CMK (cell line): ENCODE measurements at regions not wholly inside any gene's neighbourhood (a gene's known extent, or its start where the extent isn't known, plus 50 kb on each side); places are given as distances from the start of the nearest gene placed in this dataset.

Source experiments
- DNase-seq: peaks from one replicate; pipeline ENCODE4 v3.0.0-alpha.2; 2010; ENCODE audit warnings: low read depth

DNA sequence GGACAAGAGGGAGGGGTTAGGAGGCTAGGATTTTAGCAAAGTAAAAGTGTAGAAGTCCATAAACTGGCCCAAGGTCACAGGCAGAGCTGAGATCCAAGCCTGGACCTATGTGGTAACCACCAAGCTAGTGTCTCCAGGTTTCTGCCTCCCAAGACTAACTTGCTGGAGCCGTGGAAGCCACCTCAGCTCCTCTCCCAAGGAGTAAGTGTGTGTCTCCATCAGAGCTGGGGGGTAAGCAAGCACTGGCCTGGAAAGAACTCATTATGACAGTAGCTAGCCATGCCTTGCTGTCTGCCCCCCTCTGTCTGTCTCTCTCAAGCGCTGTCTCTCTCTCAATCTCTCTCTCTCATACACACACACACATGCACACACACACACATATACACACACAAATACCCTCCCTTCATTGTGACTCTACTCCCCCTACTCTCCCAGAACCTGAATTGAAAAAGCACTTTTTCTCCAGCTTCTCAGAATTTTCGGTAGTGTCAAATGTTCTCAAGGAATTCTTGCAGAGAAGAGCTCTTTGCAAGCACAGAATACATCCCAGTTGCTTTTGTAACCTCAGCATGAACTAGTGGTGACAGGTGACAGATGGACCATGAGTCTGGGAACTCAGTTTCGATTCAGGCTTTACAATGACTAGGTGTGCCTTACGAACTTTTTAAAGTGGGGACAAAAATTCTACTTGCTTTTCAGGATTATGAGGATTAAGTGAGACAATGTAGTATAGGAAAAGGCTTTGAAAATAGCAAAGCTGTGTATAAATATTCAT, 238.0 kb upstream of the FGGY start:
- no peak for DNase-seq

DNA sequence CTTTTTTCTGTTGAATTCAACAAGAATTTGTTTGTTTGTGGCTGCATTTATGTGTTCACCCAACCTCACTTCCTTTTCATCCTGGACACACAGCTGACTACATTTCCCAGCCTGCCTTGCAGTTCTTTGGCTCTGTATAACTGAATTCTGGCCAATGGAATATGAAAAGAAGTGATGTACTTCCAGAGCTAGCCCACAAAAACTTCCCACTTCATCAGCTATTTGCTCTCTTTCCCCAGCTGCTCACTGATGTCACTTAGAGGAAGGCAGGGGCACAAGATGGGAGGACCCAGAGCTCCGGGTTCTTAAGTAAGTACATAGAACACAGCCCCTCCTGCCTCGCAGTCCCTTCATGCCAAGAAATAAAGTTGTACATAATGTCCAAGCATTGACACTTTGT, 235.0 kb upstream of the FGGY start:
- DNase-seq: peak; percentile 33

DNA sequence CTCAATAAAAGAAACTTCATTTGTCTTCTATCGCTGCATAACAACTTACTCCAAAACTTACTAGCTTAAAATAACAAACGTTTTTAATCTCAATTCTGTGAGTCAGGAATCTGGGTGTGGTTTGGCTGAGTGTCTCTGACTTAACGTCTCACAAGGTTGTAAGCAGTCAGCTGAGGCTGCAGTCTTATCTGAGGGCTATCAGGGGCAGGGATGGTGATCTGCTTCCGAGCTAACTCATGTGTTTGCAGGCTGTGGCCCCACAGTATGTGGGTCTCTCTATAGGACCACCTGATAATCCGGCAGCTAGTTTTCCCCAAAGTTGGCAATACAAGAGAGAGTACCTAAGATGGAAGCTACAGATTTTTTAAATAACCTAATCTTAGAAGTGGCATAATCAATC, 234.2 kb upstream of the FGGY start:
- DNase-seq: no peak

DNA sequence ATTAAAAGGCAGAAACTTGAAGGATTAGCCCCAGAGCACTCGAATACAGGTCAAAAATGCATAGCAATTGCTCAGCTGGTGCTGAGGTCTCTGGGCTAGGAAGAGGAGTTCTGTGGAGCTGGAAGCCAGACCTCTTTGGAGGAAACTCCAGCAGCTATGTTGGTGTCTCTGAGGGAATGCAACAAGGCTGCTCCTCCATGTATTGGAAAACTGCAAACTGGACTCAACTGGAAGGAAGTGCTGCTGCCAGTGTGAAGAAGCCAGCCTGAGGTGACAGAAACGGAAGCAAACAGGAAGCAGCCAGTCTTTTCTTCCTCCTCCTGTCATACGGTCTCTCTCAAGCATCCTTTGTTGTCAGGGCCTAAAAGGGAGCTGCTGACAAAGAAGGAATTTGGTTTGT, 233.4 kb upstream of the FGGY start:
- DNase-seq: no peak

DNA sequence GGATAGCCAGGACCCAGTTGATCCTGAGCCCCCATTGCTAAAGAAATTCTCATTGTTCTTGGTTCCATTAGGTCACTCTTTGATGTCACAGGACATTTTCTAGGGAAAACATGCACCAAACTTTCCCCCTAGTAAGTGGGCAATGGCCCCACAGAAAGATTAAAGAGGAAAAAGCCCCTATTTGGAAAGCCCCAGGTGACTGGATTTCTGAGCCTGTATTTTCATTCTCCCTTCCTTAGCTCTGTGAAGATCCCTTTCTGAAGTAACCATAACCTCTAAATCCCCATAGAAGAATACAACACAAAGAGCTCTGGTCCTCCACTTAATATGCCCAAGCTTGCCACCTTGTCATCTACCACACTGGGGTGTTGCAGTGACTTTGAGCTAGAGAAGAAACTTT, 232.3 kb upstream of the FGGY start:
- no peak for DNase-seq

DNA sequence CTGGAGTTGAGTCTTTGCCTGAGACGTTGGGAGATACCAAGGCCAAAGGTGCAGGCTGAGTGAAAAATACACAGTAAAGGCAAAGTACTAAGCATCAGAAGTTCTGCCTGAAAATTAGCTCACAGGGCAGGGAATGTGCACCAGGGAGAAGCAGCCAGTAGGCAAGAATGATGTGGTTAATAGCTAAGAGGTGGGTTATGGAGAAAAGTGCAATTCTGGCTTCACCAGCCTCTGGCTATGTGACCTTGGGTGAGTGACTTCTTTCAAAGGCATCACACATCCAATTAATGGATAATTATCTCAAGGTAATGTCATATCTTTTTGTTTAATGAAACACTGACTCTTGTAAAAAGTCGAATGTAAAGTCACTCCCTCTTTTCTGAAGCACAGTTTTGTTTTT, 230.7 kb upstream of the FGGY start:
- DNase-seq: no peak

DNA sequence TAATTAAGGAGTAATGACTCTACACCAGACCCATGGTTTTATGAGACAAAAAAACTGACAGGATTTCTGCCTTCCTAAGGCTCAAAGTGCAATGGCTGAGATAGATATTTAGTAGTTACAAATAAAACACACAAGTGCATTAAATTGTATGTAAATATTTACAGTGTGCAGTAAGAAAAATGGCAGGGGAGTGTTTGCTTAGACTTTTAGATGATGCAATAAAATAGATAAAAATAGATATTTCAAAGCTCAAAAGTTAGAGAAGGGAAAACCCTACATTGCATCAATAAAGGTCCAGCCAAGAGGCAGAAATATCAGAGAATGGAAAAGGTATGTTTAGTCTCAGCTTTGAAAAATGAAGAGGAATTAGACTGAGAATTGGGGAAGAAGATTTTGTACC, 226.3 kb upstream of the FGGY start:
- DNase-seq: no peak

DNA sequence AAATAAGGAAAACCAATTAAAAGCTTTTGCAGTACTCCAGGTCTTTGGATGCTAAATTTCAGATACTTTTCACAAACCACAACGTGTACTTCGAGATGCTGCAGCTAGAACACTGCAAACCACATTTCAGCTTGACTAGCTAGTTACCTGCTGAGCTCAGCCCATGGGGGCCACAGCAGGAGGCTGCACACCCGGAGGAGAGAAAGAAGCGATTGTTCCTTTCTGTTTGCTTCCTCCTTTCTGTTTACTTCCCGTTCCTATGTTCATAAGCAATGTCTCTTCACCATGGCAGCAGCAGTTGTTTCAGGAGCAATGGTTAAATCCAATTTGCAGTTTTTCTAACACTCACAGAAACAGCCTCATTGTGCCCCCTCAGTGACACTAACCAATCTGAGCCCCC, 225.6 kb upstream of the FGGY start:
- no peak for DNase-seq

DNA sequence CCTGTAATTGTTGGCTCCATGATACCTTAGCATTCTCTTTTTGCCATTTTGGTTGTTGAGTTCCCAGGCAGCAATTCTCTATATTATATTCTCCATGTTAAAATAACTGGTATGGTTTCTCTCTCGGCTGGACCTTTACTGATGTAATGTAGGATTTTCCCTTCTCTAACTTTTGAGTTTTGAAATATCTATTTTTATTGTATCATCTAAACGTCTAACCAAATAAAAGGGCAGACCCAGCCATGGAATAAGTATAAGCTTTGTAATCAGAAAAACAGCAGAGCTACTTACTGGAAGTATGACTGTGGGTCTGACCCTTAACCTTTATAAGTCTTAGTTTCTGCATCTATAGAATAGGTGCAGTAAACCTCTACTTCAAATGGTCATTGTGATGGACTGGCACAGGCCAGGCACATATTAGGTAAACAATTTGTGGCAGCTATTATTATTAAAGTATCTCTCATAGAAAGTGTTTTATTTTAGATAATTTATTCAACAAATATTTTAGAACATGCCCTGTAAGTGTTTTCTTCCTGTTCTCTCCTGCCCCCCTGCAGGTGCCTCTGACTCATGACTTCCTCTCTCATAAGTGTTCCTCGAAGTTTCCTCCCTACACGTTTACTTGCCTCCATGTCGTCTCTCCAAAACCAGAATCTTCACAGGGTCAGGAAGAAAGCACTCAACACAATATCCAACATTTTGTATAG, 224.9 kb upstream of the FGGY start:
- DNase-seq: no peak

DNA sequence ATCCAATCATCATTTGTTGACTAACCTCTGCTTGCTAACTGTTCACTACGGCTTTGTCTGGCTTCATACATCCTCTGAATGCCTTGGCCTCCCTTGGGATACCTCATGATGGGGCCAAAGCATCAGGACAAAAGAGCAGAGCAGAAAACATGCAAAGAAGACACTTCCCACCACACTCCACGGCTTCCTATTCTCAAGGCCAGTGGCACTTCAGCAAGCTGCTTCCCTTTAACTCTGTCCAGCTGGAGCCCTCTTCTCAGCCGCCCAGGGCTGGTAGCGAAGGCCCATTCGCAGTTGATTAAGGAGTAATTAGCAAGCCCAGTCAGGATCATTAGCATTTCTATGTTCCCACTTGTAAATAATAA, 224.3 kb upstream of the FGGY start:
- DNase-seq: no peak

DNA sequence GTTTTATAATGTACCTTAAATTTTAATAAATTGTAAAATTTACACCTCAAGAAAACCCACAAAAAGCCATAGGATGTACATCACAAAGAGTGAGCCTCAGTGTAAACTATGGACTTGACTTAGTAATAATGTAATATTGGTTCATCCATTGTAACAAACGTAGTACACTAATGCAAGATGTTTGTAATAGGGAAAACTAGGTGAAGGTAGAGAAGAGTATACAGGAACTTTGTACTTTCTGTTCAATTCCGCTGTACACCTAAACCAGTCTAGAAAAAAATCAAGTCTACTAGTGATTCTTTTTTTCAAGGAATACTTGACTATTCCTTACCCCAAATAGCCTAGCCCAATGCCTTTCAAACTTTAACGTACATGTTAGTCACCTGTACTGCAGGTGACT, 222.3 kb upstream of the FGGY start:
- no peak for DNase-seq

DNA sequence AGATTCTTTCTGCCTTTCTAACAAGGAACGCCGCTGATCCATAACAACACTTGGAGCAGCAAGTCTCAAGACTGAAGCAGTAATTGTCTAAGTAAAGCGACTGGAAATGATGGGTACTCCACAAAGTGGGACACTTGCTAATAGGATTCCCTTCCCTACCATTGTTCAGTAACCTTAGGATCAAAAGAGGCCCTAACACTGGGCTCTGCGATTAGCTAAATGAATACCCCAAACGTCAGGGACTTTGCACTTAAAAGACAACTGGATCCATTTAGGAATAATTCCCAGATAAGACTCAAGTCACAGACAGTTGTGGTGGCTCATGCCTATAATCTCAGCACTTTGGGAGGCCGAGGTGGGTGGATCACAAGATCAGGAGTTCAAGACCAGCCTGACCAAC, 221.9 kb upstream of the FGGY start:
- DNase-seq: no peak

DNA sequence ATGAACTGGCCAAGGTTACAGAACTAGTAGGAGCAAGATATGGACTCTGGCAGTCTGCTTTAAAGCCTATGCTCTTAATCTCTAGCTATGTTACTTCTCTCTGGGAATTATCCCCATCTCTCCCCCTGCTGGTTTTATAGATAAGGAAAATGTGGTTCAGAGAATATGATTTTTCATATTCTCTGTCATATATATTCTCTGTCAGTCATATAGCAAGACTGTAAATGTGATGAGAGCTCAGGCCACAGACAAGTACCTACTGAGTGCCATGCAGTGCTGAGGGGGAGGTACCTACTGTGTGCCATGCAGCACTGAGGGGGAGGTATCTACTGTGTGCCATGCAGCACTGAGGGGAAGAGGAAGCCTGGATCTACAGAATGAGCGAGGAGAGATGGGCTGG, 220.3 kb upstream of the FGGY start:
- DNase-seq: no peak

DNA sequence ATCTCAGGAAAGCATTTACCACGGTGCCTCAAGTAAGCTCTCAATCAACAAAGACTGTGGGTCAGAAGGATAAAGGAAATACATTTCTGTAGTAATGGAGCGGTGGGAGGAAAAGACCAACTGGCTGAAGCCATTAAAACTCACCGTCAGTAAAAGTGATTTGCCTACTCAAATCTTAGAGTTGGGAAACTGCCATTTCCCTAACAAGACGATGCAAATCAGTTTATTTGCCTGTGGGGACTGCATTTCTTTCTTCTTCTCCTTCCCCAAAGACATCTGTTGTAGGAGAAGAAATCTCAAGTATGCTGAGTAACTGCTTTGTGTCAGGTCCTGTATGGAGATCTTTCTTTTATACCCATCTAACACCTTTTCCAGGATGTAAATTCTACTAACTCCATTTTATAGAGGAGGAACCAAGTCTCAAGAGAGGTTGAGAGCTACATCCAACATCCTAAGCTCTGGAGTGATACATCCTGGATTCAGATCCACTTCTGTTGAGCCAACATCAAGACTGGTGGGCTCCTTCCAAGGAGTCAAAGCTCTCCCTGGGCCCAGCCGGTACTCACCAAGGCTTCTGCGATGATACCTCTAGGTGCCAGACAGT, 219.3 kb upstream of the FGGY start:
- no peak for DNase-seq

DNA sequence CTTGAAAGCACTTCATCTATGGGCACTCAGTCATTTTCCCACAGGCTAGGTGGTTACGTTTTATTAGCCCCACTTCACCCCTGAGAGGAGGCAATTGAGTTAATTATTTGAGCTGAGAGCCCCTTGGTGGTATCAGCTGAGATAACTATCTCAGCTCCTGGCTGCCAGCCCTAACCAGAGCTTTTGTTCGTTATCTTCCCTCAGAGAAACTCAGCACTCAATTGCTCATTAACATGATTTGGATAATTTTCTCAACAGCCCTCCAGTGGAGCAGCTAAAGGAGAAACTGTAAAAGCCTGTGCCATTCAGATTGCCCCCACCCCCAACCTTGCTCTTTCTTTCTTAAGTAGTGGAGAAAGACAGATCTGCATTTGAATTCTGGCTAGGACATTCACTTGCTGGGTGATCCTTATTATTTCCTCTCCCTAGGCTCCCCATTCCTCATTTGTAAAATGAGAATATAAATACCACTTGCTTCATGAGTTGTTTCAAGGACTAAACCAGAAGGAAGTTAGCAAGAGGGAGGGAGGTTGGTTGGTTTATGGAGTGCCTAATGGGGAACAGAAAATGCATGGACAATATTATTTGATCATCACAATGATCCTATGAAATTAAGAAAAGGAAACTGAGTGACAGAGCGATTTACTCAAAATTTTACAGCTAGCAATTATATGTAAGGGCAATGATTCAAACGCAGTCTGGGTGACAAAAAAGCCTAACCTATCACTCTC, 218.7 kb upstream of the FGGY start:
- no peak for DNase-seq

DNA sequence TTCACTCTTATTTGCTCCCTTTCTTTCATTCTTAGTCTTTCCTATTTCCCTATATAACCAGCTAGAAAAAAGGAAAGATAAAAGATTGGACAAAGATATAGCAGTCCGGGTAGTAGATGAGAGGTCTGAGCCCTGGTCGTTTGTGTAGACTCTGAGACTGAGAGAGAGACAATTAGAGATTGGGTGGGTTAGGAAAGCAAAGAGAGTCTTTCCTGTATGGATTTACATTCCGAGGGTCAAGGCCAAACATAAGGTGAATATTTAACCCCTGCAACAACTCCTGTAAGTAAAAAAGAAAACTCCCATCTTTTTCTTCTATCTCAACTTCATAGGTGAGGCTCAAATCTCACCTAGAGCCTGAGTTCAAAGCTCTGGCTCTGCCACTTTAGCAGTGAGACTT, 218.0 kb upstream of the FGGY start:
- no peak for DNase-seq

DNA sequence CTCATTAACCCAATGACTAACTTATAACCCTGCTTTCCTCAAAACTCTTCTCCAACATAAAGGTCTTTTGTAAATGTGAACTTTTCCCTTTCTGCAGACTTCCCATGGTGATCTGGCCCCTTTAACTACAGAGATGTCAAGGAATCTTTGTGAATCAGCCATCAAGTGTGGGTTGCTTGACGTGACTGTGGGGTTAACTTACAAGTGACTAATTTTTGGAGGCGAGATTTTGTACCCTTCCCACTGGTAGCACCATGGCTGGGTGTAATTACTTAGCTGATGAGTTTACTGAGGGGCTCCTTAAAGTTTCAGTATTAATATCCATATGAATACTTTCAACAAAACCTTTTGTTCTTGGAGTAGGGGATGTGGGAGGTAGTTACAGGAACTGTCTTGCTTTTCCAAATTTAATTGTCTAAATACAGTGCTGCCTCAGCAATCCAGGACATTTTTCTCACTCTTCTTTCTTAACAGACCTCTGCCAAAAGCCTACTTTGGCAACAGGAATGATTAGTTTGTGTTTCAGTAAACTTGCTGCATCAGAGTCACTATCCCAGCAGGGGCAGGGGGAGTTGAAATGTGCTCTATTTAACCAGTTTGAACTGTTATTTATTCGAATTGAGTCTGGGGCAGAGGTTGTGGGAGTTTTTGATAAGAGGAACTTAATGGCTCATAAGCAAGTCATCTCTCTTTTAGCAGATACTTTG, 217.3 kb upstream of the FGGY start:
- DNase-seq: no peak

DNA sequence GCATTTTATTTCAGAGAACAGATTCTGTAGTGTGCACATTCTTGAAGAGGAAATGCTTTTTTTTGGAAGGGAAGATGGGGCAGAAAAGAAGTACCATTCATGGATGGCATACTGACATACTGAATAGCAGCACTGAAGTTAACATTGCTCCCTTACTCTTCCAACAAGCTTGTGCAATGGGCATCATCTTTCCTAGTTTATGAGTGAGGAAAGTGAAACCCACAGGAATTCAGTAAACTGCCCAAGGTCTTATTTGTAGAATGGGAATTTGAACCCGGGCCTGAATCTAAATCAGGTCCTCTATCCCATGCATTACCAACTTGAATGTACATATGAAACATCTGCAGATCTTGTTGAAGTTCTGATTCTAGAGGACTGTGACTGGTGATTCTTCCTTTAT, 215.7 kb upstream of the FGGY start:
- DNase-seq: no peak

DNA sequence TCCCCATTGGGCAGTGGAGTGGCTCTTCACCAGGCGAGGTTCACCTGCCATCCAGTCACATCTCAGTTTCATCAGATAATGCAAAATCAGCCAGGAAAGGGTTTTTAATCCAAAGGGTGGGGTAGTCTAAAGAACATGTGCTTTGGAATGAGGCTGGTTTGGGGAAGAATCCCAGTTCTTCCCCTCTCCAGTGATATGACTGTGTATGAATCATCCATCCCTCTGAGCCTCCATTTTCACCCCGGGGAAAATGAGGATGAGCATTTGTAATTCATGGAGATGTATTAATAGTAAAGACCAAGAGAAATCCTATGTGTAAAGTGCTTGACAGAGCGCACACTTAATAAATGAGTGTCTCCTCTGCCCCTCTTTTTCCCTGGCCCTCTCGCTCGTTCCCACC, 215.1 kb upstream of the FGGY start:
- no peak for DNase-seq

DNA sequence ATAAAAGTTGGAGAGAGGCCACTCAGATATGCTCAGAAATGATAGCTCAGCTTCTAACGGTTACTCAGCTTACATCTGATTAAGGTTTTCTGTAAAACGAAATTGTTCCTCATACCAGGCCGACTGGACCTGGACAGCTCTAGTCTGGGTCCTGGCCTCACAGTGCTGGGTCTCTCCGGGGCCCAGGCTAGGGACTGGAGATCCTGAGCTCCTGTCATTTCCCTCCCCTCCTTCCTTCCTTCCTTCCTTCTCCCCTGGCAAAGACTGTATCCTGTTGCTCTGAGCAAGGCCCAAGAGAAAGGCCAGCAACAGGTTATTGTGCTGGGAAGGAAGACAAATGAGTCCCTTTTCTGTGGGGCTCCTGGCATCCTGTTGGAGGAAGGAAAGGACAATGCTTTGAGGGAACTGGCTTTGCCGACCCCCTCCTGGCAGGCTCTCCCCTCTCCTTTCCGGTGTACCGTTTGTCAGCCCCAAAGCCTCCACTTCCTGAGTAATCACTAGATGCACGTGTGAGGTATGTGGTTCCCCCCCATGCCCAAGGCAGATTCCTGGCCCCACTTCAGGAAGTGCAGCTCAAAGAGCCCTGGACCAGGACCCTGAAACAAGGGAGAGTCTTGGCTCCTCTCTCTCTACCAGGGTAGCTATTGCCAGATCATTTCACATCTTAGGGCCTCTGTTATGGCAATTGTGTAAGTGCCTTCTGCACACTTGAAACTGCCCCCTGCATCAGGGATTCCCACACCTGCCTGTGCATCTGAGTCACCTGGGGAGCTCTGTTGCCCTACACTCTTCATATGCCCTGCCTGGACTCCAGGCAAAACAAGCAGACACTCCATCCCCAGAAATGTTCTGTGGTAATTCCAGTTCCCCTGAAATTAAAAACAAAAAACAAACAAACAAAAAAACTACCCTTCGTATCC, 212.7 kb upstream of the FGGY start:
- peak; percentile 48 for DNase-seq

DNA sequence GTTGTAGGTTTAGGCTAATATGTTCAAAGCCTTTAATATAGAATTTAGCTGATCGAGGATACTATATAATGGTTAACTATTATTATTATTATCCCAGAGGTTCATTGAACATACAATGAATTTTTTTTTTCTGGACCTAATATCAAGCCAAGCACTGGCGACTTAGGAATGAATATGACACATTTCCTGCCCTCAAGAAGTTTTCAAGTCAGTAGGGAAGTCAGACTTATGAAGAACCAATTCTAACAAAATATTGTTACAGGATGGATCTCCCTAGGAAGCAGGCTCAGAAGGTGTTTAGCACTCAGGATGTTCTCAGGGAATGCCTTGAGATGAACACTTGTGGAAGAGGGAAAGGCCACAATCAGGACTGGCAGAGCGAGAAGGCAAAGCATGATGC, 211.8 kb upstream of the FGGY start:
- DNase-seq: no peak
